ENCODE measurements at regions not wholly inside any gene's neighbourhood (a gene's known extent, or its start where the extent isn't known, plus 50 kb on each side); places are given as distances from the start of the nearest gene placed in this dataset.

DNA sequence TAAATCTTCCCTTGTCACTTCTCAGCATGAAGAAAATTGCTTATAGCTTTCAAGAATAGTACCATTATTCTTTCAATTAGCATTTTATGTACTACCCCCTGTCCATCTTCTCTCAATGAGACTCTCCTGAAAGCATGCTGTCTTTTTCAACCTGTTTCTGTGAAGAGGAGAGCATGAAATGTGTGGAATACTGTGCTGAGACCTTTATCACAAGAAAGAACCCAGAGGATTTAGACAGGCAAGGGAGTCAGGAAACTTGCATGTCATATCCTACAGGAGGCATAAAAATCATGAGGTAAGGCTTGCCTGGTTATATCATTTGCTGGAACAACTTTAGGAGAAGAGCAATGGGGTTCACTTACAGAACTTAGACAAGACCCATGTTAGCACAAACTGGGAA lies 56.7 kb upstream of the LPAR1 start:
- in situ Hi-C loops (cut with HindIII; ENCODE audit: low sequenced_read_pairs): loop anchor here (10.0 kb wide), 1 partner anchor 450 kb away; no protein-coding TSS in a partner anchor

DNA sequence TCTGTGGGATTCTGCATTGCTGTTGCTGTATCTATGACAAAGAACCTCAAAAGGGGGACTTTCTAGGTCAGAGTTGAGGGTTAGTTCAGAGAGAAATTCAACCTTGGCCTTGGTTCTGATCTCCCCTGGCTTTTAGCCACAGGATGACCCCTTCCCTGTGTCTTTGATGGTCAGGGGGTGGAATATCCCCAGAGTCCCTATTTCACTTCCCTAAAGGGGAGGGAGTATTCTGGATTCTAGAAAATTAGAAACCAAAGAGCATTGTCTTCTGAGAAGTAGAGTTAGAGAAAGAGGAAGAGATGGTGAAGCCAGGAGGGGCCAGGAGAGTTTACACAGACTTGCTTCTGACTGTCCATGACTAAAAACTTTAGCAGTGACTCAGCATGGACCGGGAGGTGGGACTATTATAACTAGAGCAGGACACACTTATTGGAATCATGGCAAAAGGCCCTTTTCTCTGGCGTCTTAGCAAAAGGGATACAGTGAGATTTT lies 56.2 kb upstream of the LPAR1 start:
- in situ Hi-C loops (cut with HindIII; ENCODE audit: low sequenced_read_pairs): loop anchor here (10.0 kb wide), 1 partner anchor 450 kb away; no protein-coding TSS in a partner anchor

DNA sequence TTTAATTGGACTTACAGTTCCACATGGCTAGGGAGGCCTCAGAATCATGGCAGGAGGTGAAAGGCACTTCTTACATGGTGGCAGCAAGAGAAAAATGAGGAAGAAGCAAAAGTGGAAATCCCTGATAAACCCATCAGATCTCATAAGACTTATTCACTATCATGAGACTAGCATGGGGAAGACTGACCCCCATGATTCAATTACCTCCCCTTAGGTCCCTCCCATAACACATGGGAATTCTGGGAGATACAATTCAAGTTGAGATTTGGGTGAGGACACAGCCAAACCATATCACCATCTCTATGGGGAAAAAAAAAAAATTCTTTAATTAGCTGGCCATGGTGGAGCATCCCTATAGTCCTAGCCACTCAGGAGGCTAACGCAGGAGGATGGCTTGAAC lies 53.9 kb upstream of the LPAR1 start:
- in situ Hi-C loops (cut with HindIII; ENCODE audit: low sequenced_read_pairs): loop anchor here (10.0 kb wide), 1 partner anchor 453 kb away; no protein-coding TSS in a partner anchor

All from DLD1 (cell line).